ENCODE measurements at regions not wholly inside any gene's neighbourhood (a gene's known extent, or its start where the extent isn't known, plus 50 kb on each side); places are given as distances from the start of the nearest gene placed in this dataset.
A peak's percentile ranks its signal among the peaks of the same experiment; 100 is the strongest.

DNA sequence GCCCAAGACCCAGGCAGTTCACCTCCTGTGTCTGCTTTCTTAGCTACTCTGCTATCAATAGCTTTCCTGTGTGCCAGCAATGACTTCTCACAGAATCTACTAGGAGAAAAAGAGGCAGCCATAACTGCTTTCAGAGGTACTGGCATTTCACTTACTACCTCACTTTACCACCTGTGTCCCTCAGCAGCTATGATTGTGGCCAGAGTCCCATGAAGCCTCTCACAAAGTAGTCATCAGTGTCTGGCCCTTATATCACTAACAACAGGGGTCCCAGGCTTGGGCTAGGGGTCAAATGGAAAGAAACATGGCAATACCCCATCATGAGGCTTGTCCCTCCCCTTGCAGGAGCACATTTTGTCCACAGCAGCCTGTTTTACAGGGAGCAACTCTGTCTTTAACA is 62.7 kb upstream of the EPS8L3 start:
- DNase-seq (ENCODE audit: low spot score) = no peak

DNA sequence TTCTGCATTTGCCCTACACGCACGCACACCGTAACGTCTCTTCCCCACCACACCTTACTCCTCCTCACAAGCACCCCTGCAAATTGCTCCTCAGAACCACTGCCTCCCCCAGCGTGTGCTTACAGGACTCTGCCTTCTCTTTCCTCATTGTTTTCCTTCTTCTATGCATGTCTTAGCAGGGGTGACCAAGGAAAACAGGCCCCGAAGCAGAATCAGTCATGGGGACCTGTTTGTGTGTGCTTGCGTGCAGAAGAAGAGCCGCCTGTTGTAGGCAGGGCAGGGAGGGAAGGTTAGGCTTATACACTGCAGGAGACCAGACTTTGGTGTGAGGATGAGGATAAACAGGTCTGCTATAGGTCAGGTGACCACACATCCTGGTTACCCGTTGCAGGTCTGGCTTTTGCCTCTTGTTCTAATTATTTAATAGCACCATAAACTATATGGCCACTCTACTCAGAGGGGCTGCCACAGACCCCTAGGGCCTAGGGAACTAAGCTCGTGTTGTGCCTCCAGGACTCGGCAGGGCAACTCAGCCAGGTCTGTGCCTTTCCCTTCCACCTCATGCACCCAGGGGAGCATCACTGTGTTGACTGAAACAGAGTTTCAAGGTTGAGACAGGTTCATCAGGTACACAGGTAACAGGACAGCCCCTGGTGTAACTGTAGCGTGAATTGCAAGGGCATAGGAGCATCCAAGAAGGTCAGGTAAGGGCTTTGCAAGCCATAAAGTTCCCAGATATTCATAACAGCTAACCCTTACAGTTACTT is 60.8 kb upstream of the EPS8L3 start:
- DNase-seq (ENCODE audit: low spot score) = no peak

DNA sequence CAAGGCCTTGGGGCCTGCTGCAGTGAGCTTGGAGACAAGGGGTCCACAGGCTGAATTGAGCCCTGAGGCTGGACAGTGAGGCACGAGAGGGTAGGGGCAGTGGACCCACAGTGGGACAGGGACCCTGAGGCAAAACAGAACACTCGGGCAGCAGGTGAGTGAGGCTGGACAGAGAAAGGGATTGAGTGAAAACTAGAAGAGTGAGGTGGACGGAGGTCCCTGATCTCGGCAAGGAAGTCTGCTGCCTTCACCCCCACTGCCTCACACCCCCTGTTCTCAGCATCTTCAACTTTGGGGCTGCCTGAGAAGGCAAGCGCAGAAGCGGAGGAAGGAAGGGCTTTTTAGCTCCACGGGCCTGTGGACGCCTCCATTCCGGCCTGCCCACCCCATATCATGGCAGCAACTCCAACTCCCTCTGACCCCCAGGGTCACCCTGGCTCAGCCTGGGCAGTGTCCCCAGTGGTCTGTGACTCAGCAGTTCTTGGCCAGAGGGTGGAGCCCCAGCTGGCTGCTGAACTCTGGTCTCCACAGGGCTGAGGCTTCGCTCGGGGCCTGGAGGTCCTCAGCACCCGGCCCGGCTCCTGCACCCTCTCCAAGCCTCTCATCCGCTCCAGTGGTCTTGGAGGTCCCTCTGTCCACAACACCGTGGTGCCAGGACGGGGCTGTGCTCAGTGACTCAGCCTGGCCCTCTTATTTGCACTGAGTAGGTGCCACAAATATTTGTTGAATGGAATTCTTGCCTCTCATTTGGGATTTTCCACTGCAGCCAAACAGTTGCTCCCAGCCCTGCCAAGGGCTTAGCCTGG is 60.0 kb upstream of the EPS8L3 start:
- DNase-seq (ENCODE audit: low spot score) = peak; percentile 51

DNA sequence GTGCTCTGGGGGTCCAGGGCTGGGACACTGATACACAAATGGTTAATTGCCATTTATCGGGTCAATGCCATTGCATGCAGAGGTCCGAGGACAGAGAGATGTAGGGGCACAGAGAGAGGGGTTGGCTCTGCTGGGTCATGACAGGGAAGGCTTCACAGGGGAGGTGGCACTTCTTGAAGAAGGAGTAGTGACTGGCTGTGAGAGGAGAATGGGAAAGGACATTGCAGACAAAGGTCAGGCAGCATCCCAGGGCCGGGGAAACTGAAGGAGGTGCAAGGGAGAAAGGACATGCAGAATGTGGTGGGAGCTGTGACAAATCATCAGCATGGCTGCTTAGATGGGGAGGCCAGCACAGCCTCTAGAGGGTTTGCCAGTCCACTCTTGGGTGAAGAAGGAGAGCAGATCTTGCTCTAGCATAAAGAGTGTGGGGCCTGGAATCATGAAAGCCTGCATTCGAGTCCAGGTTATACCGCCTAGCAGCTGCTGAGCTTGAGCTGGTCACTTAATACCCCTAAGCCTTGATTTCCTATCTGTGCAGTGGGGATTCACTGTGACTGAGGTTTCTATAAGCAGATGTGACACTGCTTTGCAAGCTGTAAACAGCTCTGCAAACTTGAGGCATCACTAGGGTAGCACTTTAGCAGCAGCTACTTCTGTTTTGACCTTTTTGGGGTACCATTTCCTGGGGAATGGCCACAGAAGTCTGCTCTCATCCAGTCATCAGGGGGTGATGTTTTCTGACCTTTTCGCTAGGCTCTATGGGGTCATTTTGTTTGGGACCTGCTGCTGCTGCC is 59.2 kb upstream of the EPS8L3 start:
- DNase-seq (ENCODE audit: low spot score) = no peak

DNA sequence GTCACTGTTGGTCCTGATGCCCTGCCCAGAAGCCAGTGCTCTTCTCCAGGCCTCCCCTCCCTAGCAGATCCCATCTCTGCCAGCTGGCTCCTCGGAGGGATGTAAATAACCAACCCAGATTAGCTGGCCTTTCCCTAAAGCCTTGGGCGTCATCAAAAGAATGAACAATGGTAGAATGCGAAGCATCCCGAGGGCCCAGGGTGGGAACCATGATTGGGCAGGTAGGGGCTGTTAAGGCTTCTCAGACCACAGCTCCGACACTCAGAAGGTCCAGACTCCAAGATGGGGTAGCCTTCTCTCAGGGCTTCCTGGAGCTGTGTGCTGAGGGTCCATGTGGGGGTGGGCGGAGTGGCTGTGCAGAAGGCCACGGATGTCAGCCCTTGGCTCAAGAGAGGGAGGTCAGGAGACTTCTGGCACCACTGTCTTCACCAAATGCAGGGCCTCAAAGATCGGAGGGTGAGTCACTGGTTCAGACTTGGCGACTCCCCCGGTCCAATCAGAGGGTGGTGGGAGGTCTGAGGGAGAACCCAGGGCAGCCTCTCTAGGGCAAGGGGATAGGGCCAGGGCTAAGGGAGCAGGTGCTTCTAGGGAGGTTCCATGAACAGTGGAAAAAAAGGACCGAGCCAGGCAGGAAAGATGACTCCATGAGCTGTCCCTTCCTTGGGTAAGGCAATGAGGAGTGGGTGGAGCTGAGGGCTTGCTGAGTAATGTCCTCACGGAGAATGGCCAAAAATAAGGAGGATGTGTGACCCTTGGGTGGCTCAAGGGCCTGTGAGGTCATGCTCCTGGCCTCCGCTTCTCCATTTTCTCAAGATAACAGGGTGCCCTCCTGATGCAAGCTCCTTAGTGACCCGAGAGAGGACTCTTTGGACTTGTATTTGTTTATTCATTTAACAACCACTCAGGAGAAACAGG is 58.4 kb upstream of the EPS8L3 start:
- peak; percentile 80 for DNase-seq (ENCODE audit: low spot score)

DNA sequence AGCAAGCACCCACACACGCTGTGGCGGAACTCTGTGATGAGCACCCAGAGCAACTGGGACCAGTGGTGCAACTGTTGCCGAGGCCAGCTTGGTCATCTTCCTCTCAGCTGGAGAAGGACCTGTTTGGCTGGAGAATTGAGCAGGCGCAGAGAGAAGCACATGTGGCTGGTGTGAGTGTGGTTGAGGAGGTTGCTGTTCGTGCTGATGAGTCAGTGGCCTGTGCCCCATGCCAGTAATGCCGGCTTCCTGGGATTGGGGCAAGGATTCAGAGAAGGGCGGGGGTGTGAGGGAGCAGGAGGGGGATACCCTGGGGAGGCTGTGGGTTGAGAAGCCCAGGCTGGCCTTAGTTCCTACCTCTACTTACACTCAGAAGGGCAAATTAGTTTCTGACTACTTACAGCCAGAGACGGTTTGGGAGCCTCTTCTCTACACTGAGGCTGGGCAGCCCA is 57.5 kb upstream of the EPS8L3 start:
- DNase-seq (ENCODE audit: low spot score) = peak; percentile 98

DNA sequence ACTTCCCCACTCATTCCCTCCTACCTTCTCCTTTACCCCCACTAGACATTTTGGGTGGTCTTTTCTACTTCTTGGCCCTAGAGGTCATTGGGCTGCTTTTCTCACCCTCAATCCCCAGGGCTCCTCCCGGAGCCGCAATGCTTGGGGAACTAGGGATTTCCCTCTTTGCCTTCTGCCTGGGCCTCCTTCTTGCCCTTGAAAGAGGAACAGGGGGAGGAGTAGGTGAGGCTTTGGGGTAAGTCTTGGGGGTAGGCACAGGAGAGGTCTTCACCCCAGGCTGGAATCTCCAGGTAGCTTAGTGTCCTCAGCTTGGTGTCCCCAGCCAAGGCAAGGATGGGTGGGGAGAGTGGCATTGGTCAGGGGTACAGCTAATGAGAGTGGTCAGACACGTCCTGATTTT is 56.2 kb upstream of the EPS8L3 start:
- DNase-seq (ENCODE audit: low spot score) = no peak

DNA sequence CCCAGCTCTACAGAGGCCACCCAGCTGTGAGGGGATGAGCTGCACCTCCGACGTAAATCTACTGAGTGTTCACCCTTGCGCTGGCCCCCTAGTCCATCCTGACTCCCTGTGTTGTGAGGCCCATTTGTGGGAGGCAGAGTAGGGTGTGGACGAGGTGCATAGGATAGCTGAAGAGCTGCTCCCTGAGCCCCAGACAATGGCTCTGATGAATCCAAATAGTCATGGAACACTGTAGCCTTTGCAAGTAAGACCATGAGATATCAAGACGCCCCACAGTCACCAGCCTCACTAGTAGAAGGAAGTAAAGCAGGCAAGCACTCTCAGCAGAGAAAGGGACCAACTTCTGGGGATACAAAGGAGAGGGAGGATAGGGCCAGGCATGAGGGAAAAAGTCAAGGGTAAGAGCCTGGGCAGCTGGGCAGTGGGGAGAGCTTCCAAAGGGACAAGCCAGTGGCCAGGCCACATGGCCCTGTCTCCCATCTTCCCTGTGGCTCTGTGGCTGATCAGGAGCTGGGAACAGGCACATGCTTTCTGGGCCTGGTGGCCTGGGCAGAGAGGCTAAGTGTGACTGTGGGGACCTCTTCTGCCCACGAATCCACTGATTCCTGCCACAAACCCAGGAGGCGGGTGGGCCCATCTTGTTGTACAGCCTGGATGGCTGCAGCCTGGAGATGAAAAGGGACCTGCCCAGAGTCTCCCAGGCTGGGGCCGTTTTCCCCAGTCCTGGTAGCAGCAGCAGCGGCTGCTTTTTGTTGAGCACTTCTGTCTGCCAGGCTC is 55.5 kb upstream of the EPS8L3 start:
- DNase-seq (ENCODE audit: low spot score) = no peak

DNA sequence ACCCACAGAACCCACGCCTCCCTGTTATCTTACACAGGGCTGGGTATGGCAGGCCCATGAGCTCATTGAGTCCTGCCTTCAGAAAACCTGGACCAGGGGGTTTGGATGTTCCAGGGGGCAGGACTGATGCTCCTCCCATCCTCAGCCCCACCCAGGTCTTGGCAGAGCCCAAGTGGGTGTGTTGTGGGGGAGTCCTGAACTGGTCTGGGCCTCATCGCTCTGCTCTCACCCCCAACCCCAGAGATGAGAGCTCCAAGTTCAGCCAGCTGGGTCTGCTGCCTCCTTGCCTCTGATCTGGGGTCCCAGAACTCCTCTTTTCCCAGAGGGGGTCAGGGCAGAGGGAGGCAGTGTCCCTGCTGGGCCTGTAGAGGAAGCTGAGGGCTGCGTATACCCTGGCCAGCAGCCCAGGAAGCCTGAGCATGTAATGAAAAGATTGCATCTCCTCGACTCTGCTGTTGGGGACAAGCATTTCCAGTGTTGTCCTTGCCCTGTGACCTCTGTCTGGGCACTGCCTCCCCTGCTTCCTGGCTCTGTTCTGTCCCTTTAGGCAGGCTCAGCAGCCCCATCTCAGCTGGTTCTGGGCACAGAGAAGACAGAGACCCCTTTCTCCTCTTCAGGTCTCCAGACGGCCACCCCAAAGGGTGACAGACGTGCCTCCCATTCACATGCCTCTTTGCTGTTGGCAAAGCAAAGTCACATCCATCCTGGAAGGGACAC is 54.7 kb upstream of the EPS8L3 start:
- DNase-seq (ENCODE audit: low spot score) = no peak

DNA sequence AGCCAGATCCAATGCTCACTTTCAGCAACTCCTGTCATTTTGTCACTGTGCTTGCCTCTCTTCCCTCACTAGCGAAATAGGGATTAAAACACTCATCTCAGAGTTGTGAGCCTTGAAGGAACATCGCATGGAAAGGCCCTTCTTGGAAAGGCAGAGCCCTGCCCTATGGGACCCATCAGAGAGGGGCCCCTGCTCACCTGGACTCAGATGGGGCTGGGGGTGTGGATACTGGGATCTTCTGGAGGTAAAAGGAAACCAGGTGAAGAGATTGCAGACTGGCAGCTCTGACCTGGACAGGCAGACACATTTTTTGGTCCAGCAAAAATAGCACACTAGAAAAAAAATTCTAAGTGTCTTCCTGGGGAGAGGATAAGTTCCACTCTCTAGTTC is 54.2 kb upstream of the EPS8L3 start:
- DNase-seq (ENCODE audit: low spot score) = no peak

DNA sequence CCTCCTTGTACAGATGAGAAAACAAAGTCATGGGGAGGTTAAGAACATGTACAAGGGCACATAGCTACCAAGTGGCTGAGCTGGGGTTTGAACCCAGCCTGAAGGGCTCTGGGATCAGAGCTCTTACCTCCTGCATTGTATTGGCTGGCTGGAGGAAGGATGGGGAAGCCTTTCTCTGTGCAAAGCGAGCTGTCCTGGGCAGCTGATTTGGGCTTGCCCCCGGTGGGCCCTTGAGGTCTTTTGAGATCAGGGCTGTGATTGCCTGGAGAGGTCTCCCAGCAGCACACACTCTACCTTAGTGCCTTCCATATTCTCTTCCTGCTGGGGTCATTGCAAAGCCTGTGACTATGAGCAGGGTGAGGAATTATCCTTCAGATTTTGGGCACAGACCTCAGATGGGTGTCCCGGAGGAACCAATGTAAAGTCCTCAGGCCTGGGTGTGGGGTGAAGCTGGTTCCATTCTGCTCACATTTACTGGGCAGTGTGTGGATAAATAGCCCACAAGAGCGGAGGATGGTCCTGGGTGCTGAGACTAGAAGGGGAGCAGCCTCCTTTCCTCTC is 53.3 kb upstream of the EPS8L3 start:
- no peak for DNase-seq (ENCODE audit: low spot score)

DNA sequence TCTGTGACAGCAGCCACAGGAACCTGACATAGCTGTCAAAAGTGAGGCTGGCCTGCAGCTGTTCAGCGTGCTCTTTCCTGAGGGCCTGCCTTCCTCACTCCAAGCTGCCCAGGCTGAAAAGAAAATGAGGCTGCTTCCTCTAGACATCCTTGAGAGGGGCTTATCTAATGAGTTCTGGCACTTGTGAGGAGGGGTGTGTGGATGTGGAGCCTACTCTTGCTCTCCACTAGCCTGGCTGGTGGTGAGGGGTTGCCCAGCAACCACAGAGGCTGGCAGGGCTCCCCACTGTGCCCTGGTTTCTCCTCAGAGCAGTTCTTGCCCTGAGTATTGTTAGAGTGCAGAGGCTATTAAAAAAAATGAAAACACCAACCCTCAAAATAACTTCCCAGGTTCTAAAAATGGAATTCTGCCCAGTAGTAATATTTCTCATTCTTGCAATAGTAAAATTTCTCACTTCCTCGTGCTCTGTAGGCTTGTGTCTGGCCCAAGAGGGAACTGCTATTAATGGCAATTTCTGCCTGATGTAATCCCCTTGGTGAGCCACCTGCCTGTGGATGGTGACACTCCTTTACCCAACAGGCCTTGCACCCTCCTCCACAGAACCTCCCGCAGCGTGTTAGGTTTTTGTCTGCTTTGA is 52.6 kb upstream of the EPS8L3 start:
- peak; percentile 22 for DNase-seq (ENCODE audit: low spot score)

DNA sequence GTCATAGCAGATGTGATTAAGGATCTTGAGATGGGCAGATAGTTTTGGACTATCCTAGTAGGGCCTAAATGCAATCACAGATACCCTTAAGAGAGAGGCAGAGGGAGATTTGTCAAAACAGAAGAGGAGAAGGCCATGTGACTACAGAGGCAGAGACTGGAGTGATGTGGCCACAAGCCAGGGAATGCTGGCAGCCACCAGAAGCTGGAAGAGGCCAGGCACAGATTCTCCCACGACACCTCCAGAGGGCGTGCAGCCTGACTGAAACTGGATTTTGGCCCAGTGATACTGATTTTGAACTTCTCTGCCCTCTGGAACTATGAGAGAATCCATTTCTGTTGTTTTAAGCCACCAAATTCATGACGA is 52.1 kb upstream of the EPS8L3 start:
- DNase-seq (ENCODE audit: low spot score) = no peak

DNA sequence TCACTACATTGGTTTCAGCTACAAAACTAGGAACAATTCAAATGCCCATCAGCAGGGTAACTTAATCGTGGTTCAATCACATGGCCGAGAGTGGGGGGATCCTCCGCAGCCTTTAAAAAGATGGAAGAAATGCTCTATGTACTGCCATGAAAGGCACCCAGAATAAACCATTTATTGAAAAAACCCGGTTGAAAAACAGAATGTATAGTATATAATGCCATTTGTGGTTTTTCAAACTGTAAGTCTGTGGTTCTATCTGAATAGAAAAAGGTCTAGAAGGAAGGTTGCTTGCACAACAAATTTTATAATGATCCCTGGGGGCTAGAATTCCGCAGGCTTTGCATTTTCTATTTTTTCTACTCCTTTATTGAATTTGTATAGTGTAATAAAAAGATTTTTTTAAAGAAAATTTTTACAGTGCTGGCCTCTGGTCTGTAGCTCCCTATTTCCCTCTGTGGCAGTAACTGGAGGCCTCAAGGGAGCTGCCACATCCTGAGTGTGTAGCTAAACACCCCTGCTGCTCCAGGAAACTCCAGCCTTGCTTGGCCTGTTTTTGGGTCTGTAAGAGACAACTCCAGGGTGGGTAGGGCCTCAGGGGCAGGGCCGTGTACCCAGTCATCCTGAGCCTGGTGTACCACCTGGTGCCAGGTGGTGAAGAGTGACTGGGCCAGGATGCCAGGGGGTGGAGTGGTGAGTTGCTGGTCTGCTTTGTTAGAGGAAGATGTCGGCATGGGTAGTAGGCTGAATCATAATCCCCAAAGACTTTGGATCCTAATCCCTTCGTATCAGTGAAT is 51.5 kb upstream of the EPS8L3 start:
- DNase-seq (ENCODE audit: low spot score) = no peak

DNA sequence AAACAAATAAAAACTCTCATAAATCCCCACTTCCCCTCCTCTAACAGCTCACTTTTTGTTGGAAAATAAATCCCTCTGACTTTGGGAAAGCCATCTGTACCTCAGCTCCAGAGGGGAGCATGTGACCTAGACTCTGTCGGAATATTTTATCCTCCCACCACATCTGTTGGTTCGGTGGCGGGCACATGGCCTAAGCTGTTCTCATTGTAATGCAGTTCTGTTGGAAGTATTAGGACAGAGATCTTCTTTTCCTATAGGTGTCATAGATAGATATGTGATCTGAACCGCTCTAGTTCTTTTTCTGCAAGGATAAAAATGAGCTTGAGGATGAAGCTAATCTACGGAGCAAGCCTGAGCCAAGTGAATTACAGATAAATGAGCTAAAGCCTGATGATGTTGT is 50.5 kb upstream of the EPS8L3 start:
- DNase-seq (ENCODE audit: low spot score) = no peak
